HG02870 (cell line): ENCODE measurements at regions not wholly inside any gene's neighbourhood (a gene's known extent, or its start where the extent isn't known, plus 50 kb on each side); places are given as distances from the start of the nearest gene placed in this dataset.
"Not testable (repeated sequence)": the region's sequence is repeated elsewhere in the genome, so short reads cannot be mapped to it uniquely, and the experiment has no call there.

Experiments used
- ATAC-seq: cut with Tn5 transposase; IDR thresholded peaks from one replicate; pipeline ENCODE4 v1.9.1; 2021; ENCODE audit warnings: mild to moderate bottlenecking, moderate library complexity; ENCODE audit not compliant: unreplicated experiment

DNA sequence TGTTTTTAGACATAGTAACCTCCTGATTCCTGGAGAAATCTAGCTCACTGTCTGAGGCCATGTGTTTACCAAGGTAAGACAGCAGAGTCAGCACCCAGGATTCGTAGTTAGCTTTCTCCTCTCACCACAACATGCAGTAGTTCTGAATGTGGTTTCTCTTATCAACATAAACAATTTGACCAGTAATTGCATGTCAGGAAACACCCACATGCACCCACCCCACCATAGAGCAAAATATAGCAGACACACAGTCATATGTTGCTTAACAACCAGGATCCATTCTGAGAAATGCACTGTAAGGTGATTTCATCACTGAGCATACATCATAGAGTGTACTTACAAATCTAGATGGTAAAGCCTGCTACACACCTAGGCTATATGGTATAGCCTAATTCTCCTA lies 1004.0 kb downstream of the ANKRD7 start:
- ATAC-seq = no peak

DNA sequence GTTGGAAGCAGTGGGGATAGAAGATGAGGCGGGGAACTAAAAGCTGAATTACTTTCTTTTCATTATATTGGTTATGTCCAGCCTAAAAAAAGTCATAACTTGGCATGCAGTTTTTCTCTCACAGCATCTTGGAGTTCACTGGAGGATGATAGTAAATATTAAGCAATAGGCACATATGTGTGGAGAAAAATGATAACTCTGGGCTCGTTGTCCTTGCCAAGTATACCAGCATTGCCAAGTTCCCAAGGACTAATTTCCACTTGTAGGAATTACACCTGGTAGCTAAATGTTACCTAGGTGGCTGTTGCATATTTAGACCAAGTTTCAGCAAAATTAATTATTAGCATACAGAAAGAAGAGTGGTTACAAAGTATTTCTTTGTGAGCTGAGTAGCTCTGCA lies 1007.6 kb downstream of the ANKRD7 start:
- no peak for ATAC-seq

DNA sequence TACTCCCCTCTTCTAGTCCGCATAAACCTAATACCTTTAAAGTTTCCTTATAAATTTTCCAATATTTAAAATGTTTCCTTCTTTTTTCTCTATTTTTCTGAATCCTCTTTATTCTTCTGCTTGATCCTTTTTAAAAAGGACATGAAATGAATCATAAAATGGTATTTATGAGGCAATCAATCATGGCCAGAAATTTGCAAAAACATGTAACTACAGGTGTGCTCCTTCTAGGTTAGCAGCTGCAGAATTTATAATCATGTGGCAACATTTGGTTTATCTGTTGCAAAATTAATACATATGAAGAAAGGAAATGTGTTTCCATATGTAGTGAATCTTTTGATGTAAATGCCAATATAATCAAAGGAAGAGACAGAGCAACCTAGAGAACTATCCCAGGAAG lies 1008.5 kb downstream of the ANKRD7 start:
- ATAC-seq = no peak

DNA sequence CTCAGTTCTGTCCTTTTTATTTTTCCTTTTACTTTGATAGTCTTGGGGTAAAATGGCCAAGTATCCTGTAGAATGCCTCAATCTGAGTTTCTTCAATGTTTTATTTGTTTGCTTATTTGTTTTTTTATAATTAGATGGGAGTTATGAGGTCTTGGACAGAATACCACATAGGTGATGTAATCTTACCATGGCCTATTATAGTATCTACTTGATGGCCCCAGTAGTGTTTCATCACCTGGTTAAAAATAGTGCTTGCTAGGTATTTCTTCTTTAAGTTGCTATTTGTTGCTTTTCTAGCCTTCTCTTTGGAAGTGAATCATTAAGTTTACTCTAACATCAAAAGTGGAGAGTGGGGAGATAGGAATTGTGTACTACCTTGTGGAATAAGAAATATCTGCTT lies 1020.0 kb upstream of the KCND2 start:
- no peak for ATAC-seq

DNA sequence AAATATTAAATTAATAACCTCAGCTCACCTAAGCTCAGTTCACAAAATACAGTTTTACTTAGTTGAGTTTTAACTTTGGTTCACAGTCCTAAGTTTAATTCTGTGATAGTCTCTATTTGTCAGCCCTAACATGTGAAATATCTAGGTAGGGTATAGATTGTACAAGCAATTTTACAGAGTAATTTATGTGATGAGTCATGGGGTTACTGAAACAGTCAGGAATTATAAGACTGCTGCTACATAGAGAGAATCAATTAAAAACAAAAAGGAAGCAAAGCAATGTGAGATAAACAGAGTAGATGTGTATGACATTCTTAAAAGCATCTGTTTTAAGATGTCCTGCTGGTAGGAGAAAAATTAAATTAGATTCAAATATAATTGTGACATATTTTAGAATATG lies 1018.2 kb upstream of the KCND2 start:
- no peak for ATAC-seq

DNA sequence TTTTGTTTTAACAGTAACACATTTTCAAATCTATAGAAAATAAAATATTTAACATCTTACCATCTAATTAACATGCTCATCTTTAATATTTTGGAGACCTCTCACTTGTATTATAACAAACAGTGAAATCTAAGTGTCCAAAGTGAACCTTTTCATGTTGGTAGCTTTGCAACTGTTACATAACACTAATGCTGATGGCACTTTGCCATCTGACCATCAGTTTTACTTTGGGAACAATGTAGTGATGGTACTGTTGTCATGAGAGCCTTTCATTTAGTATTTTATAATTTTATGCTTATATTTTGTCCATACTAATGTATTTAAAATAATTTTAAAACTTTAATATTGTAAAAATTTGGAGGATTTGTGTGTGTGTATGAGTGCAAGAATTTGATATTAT lies 1017.0 kb upstream of the KCND2 start:
- no peak for ATAC-seq

DNA sequence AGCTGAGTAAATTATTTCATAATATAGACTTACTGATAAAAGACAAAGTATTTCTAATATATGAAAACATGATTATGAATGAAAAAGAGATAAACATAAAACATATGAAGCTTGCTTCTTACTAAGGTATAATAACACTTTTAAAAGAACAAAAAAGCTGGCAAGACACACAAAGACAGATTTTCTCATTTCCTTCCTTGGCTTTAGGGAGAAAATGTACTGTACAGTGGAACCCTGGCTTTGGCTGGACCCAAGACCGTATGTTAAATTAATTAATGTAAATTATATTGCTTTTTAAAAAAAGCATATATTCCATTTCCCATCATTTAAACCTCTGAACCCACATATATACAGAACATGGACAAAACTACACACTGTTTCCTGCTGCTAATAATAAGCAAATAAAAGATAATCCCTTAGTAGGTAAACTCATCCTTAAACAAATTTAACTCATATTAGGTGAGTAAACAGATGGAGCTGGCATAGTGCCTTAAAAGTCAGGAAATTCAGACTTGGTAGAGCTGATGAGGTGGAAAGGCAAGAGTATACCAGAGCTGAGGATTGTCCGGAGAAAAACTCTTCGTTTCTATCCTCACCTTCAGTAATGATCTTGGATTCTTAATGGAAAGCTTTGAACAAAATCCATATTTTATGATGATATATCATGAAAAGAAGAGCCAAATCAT lies 1016.4 kb upstream of the KCND2 start:
- ATAC-seq = no peak

DNA sequence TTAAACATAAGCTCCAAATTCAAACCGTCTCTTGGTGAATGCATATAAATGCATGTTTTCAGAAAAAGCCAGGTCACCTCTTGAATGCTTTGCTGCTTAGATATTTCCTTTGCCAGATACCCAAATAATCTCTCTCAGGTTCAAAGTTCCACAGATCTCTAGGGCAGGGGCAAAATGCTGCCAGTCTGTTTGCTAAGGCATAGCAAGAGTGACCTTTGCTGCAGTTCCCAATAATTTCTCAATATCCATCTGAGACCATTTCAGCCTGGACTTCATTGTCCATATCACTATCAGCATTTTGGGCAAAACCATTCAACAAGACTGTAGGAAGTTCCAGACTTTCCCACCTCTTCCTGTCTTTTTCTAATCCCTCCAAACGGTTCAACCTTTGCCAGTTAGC lies 1006.2 kb upstream of the KCND2 start:
- not testable (repeated sequence) for ATAC-seq

DNA sequence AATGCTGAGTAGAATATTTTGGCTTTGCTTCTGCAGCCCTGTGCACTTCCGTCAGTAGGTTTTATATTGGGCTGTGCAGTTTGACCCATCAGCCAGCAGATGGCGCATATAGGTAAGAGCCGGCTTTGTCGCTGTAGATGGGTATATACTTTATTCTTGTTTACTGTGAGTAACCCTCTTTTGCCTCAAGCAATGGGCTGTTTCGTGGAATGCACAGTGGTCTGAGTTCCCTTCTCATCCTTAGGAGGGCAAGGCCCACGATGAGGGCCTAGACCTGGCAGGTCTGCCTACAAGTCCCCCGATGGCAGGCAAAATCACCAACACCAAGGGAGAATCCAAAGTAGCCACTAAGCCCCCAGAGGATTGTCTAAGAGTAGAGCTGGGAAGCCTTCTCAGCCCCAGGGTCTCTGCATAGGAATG lies 1002.9 kb upstream of the KCND2 start:
- peak; percentile 98 for ATAC-seq

DNA sequence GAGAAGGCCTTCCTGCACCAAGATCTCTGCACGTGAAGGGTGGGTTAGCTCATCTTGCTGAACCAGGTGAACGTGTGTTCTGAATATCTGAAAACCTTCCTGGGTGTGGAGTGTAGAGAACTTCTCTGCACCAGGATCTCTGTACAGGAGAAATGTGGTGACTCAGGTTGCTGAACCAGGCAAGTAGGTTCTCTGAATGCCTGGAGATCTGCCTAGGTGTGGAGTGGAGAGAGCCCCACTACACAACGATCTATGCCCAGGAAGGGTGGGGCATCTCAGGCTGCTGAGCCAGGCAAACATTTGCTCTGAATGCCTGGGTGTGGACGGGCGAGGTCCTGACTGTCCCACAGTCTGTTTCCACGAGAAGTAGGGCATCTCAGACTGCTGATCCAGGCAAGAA lies 1002.3 kb upstream of the KCND2 start:
- ATAC-seq = no peak

DNA sequence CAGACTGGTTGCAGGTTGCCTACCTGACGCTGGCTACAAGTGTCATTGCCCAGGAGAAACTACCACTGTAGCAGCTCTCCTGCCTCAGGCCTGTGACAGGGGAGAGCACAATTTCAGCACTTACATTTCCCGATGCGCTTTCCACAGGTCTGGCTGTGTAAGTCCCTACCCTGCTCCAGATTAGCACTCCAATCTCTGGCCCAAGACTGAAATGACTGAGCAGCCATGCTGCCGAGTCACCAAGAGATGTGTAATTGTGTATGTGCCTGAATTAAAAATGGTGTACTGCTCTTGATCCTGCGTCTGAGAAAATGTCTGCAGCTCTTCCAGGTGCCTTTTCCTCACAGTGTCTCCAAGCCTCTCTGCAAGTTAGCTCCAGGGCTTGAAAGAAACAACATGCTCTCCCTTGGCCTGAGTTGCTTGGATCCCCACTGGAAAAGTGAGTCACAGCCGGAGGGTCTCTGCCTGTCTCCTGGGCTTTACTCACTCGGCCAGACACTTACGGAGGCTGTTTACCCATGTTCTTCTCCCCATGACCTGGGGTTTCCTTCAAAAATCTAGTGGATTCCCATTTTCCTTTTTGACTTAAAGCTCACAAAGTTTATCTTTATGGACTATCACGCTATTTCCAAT lies 1001.7 kb upstream of the KCND2 start:
- ATAC-seq = no peak

DNA sequence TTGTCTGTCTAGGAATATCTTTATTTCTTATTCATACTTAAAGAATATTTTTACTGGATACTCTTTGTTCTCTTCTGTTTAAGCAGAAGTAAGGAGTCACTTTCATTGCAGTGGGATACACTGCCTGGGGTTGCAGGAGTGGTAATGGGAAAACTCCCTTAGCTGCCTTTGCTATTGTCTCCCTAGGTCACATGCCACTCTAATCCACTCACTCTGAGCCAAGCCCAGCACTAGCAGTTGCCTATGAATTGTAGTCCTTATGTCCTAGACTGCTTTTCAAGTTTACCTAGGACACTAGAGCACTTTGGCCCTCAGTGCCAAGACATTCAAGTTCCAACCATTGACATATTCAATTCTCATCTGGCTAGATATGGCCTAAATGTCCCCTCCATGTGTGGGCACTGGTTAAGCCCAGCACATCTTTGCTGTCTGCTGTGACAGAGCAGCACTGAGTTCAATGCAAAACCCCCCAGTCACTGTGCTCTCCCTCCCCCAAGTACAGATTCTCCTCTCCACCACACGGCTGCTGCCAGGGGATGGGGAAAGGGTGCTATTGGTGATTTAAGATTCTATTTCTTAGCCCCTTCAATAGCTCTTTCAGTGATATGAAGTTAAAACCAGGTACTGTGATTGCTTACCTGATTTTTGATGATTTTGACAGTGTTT lies 991.7 kb upstream of the KCND2 start:
- ATAC-seq = no peak

DNA sequence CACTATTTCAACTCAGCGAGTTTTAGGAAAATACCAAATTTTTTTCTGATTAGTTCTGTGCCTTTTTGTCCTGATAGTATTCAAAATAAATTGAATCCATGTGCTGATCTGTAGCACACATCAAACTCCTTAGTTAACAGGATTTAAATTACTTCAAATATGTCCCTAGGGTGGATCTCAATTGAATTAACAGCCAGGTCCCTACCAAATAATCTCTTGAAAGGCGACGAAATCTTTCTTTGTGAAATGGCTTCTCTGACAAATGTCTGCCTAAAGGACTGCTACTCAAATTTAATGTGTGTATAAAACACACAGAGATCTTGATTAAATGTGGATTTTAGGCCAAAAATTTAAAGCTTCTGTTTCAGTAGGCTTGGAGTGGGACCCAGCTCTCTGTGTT lies 989.6 kb upstream of the KCND2 start:
- no peak for ATAC-seq

DNA sequence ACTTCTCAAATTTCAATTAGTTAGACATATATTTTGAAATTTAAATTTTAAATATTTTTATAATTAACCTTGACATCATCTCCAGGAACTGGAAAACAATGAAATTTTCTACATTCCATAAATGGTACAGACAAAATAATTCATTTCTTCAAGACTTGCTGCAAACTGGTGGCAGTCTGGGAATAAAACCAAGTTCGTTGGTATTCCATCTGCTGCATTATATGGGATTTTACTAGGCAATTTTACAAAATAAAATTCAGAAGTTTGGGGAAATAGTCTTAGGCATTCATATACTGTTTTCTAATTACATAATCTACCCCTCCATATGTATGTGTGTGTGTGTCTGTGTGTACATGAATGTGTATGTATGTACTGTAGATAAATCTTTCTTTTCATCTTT lies 984.6 kb upstream of the KCND2 start:
- ATAC-seq = no peak

DNA sequence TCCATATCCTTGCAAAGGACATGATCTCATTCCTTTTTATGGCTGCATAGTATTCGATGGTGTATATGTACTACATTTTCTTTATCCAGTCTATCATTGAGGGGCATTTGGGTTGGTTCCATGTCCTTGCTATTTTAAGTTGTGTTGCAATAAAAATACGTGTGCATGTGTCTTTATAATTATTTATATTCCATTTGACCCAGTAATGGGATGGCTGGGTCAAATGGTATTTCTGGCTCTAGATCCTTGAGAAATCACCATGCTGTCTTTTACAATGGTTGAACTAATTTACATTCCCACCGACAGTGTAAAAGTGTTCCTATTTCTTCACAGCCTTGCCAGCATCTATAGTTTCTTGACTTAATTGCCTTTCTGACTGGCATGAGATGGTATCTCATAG lies 972.6 kb upstream of the KCND2 start:
- not testable (repeated sequence) for ATAC-seq

DNA sequence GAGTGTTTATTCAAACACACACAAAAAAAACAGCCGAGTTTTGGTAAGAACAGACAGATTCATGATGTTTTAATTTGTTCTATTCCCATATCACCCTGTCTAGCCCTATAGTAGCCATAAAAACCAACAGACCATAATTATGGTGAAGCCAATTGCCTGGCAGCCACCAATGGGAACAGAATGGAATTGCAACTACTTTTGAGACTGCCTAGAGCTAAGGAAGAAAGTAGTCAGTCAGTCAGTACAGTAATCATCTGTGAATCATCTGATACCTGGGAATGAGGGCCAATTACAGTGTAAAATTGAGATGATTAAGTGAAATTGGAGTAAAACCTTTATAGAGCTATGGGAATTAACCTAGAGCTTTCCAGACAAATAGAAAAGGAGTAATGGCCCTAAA lies 952.7 kb upstream of the KCND2 start:
- no peak for ATAC-seq

DNA sequence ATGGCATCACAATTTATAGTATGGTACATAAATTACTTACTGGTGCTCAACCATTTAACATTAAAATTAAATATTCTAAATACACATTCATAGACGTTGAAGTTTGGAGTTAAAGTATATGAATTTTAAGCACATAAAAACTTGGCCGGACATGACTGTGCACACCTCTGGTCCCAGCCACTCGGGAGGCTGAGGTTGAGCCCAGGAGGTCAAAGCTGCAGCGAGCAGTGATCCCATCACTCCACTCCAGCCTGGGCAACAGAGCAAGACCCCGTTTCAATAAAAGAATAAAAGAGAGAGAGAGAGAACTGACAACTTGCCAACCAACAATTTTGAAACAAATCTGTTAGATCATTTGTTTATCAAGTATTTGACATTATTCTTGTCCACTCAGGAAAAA lies 943.3 kb upstream of the KCND2 start:
- no peak for ATAC-seq

DNA sequence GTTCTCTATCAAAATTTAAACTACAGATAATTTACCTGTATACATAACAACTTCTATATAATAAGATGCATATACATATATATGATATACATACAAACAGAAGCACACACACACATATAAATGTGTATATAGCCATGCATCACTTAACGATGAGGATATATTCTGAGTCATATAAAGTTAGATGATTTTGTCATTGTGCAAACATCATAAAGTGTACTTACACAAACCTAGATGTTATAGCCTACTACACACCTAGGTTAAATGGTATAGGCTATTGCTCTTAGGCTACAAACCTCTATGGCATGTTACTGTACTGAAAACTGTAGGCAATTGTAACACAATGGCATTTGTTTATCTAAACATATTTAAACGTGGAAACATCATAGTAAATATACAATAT lies 937.6 kb upstream of the KCND2 start:
- no peak for ATAC-seq

DNA sequence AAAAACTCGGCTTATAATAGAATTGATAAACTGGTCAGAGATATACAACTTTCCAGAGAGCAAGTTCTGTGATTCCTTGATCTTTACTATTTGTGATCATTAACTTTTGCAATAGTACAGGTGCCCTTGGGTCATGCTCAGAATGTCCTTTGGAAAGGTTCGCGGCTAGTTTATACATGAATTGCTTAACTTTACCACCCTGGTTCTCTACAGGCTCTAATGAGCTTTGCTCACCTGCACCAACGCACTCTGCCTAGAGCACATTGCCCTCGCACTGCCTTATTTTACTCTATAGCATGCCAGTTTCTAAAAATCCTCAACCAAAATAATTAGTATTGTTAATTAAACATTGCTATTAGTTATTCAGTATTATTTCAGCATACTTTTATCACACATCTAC lies 931.2 kb upstream of the KCND2 start:
- no peak for ATAC-seq

DNA sequence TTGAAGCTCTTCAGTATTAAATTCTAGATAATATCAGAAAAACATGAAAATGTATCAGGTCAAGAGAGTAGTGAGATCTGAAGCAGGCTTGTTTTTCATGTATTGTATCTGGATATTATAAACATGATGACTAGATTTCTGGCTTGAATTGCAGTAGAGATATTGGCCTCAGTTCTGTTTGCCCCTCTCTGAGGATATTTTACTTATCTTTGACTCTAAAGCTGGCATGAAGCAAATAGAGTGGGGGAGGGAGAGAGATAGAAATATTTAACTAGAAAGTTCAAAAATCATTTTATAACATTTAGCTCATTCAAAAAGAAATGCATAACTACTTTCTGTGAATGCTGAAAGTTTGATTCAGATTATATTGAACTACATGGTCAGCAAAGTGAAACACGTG lies 929.7 kb upstream of the KCND2 start:
- ATAC-seq = no peak

DNA sequence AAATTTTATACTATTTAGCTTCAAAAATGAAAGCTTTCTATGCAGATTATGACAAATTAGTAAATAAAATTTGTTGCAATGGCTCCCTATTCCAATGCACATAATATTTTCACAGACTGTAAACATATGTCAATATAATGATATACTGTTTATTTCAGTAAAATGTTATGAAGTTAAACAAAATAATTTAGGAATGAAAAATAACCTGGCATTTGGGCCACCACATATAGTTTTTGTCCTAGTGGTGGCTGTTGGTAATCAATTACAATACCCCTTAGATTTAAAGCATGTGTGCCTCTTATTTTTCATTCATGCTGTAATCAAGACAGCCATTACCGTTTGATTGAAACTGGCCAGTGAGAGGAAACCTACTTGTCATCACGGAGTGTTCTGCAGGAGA lies 928.5 kb upstream of the KCND2 start:
- no peak for ATAC-seq

DNA sequence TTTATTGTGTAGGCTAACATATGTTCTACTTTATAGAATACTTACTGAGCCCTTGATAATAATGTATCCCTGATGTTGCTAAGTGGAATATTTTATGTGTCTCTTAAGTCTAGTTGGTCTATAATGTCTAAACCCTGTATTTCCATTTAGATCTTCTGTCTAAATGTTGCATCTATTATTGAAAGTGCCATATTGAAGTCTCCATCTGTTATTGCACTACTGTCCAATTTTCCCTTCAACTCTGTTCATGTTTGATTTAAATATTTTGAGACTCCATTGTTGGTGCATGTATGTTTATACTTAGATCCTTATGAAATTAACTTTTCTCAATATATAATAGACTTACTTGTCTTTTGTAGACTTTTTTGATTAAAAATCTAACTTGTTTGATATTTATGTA lies 924.5 kb upstream of the KCND2 start:
- no peak for ATAC-seq

DNA sequence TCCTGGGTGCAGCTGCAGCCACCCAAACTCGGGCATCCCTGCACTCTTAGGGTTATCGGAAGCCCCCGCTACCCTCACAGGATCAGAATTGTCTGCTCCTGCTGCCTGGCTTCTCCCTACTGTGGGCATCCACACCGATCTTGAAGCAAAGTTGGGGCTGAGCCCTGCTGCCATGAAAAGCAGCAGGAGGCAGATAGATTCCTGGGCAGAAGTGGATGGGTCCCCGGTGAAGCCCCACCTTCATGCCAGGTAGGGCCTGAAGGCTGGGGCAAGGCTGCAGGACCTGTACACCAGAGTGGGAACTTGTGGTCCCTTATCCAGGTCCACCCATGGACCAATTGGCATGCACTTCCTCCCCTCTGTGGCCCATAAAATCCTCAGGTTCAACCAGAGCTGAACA lies 922.6 kb upstream of the KCND2 start:
- no peak for ATAC-seq
